GM10248 (cell line): ENCODE measurements at regions not wholly inside any gene's neighbourhood (a gene's known extent, or its start where the extent isn't known, plus 50 kb on each side); places are given as distances from the start of the nearest gene placed in this dataset.

Experiments used
- CTCF ChIA-PET: fragments of 300-600 bp; sonication (Branson Sonifier 250); formaldehyde crosslinking; extraction: SDS; loops from one replicate; lab custom pipeline; 2021; ENCODE audit warnings: antibody characterized with exemption; lab: Yijun Ruan, JAX
- POLR2A ChIA-PET: fragments of 350-650 bp; sonication (Branson Sonifier 250); formaldehyde crosslinking; extraction: SDS; loops from one replicate; lab custom pipeline; 2020; ENCODE audit warnings: antibody characterized with exemption; lab: Yijun Ruan, JAX
- DNase-seq: peaks from one replicate; pipeline ENCODE4 v3.0.0; 2012; ENCODE audit errors: extremely low spot score
- TF ChIP-seq, protein P1 (sequence below): IDR thresholded peaks from 2 replicates; pipeline ENCODE4 v1.5.1; 2012; ENCODE audit warnings: mild to moderate bottlenecking, low read depth; ENCODE audit errors: extremely low read depth, missing control alignments, control extremely low read depth

DNA sequence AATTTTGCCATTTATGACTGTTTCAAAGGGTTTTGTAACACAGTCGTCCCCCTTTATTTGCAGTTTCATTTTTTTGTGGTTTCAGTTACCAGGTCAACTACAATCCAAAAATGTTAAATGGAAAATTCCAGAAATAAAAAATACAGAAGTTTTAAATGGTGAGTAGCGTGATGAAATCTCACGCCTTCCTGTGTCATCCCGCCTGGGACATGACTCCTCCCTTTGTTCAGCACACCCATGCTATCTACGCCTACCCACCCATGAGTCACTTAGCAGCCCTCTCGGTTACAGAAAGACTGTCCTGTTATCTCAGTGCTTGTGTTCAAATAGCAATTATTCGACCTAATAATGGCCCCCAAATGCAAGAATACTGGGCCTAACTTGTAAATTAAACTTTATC lies 765.3 kb upstream of the ADAMTS16 start:
- ChIA-PET POLR2A (no interaction called here), CTCF (interaction anchor here (1.5 kb wide), 1 partner anchor 12 kb away, joined by 3 read pairs; no protein-coding TSS in a partner anchor)
- TF ChIP-seq, protein P1, sequence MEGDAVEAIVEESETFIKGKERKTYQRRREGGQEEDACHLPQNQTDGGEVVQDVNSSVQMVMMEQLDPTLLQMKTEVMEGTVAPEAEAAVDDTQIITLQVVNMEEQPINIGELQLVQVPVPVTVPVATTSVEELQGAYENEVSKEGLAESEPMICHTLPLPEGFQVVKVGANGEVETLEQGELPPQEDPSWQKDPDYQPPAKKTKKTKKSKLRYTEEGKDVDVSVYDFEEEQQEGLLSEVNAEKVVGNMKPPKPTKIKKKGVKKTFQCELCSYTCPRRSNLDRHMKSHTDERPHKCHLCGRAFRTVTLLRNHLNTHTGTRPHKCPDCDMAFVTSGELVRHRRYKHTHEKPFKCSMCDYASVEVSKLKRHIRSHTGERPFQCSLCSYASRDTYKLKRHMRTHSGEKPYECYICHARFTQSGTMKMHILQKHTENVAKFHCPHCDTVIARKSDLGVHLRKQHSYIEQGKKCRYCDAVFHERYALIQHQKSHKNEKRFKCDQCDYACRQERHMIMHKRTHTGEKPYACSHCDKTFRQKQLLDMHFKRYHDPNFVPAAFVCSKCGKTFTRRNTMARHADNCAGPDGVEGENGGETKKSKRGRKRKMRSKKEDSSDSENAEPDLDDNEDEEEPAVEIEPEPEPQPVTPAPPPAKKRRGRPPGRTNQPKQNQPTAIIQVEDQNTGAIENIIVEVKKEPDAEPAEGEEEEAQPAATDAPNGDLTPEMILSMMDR = no peak
- no peak for DNase-seq

DNA sequence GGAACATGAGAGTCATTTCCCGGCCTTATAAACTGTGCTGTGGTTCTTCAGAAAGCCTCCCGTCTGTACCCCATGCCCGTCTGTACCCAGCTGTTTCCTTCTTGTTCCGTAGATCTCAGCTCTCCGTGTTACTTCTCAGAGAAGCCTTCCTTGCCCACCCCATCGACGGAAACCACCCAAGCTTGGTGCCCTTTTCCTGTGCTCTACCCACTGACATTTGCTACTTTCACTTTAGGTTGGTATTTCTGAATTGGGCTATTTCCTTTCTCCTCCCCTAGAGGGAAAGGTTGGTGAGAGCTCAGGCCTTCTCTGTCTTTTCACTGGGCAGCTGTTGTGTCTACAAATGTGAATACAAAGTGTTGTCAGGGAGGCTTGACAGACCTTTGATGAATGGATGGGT lies 764.5 kb upstream of the ADAMTS16 start:
- POLR2A ChIA-PET = no interaction called here
- CTCF ChIA-PET = interaction anchor here (1.5 kb wide), 1 partner anchor 12 kb away, joined by 3 read pairs; no protein-coding TSS in a partner anchor
- DNase-seq = no peak
- TF ChIP-seq, protein P1 = no peak

DNA sequence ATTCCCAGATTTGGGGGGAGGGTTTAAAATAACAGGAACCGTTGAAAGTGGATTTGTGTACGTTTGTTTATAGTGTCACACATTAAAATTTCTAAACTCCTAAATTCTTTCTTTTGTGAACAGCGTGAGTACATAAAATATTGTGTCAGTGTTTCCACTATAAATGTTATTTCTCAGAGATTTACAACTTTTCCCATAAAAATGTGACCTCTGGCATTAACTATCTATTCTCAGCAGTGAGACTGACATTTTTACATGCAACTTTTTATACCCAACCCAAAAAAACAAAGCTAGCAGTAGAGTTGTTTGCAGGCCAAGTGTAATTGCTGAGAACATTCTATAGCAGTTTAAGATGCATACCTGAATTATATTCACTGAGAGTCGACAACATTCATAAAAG lies 757.0 kb upstream of the ADAMTS16 start:
- no peak for DNase-seq
- TF ChIP-seq, protein P1 = no peak
- ChIA-PET POLR2A (no interaction called here), CTCF (no interaction called here)

DNA sequence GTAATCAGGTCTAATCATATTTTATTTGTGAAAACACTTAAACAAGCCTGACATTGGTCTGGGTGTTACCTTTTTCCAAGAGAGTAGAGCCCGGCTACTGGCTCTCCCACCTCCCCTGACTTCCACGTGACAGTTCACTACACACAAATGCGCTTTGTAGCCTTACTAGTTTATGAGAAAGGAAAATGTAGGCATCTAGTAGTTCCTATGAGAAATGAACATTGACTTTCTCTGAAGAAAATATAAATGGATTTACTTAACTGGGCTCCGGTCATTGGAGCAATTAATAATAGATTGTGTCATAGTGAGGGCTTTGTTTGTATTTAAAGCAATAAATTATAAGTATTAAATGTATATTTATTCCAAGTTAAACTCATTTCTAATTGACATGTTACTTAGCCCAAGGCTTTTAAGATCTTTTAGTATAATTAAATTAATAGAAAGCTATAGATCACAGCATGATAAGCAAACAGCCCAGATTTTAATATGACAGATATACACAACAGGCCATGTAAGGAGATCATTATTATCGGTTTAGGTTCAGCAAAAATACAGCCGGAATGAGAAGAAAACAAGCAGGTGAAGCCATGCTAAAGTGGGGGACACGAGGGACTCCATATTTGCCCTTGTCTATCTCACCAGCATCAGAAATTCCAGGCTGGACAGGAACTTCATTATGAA lies 756.5 kb upstream of the ADAMTS16 start:
- TF ChIP-seq, protein P1 = no peak
- CTCF ChIA-PET = no interaction called here
- POLR2A ChIA-PET = no interaction called here
- DNase-seq = no peak

DNA sequence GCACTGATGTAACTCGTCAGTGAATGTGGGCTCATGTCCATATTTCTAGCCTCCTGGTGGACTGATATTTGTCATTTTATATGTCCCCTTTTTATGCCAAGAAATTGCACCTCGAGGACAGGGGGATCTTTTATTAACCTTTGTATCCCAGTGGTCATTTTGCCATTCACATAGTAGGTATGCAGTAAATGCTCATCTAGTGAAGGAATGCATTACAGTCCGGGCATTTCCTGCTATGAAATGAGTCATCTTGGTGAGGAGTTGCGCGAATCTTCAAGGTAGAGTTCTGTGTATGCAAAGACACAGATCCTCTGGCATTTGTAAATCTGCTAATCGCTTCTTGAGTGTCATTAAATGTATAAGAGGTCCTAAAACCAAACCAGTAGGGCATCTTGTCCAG lies 755.5 kb upstream of the ADAMTS16 start:
- TF ChIP-seq, protein P1 = no peak
- DNase-seq = no peak
- ChIA-PET POLR2A (no interaction called here), CTCF (no interaction called here)

DNA sequence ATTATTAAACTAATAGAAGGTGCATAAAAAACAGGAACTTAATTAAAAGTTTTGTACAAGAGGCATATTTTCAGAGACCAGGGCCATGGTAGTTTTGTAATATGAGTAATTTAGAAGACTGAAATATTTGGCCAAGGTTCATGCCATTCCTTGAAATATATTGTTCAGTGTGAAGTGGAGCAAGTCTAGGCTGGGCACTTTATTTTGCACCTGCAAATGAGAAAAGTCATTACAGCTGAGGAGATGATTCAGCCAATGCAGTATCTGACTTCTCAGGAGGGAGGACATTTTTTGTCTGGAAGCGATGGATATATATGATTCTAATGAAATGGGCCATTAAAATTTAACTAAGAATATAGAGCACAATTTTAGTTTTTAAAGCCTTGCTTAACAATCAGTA lies 754.0 kb upstream of the ADAMTS16 start:
- DNase-seq = no peak
- ChIA-PET POLR2A (no interaction called here), CTCF (no interaction called here)
- TF ChIP-seq, protein P1 = no peak
